ENCODE measurements at regions not wholly inside any gene's neighbourhood (a gene's known extent, or its start where the extent isn't known, plus 50 kb on each side); places are given as distances from the start of the nearest gene placed in this dataset.

DNA sequence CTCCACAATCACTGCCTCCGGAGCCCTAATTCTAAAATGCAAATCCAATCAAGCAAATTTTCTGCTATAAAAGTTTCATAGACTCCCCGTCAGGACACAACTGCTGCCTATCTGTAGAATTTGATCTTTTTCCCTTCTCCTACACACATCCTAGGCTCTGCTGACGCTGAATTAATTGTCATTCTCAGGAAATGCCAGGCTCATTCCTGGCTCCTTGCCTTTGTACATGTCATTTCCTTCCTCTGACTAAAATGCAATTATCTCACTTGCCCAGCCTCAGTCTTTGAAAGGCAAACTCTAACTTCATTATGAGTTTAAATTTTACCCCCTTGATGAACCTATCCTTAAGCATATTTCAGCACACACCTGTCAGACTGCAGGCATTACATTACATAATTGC is 844.9 kb upstream of the CRIM1 start:
- TF ChIP-seq, protein P1, sequence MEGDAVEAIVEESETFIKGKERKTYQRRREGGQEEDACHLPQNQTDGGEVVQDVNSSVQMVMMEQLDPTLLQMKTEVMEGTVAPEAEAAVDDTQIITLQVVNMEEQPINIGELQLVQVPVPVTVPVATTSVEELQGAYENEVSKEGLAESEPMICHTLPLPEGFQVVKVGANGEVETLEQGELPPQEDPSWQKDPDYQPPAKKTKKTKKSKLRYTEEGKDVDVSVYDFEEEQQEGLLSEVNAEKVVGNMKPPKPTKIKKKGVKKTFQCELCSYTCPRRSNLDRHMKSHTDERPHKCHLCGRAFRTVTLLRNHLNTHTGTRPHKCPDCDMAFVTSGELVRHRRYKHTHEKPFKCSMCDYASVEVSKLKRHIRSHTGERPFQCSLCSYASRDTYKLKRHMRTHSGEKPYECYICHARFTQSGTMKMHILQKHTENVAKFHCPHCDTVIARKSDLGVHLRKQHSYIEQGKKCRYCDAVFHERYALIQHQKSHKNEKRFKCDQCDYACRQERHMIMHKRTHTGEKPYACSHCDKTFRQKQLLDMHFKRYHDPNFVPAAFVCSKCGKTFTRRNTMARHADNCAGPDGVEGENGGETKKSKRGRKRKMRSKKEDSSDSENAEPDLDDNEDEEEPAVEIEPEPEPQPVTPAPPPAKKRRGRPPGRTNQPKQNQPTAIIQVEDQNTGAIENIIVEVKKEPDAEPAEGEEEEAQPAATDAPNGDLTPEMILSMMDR (conservative IDR thresholded peaks at IDR 0.05; ENCODE audit: low read length) = no peak
- no peak for TF ChIP-seq EZH2phosphoT487 (IDR thresholded peaks at IDR 0.05; ENCODE audit: borderline replicate concordance, low read depth, low read length)

All from OCI-LY7 (cell line).